Panc1 (cell line): ENCODE measurements at regions not wholly inside any gene's neighbourhood (a gene's known extent, or its start where the extent isn't known, plus 50 kb on each side); places are given as distances from the start of the nearest gene placed in this dataset.

Experiments used
- ATAC-seq: fragments of 200-7000 bp; cut with Tn5 transposase; 2 replicates; pipeline ENCODE4 v1.9.1; 2020; ENCODE audit warnings: mild to moderate bottlenecking, moderate library complexity
- BruUV-seq: library from RNA; stranded (reverse); fragments of 400-500 nt; replicated peaks from 2 replicates; lab custom pipeline; 2021; lab: Mats Ljungman, UMichigan
- CTCF ChIA-PET: fragments of 300-600 bp; sonication (Branson Sonifier 250); formaldehyde crosslinking; loops from one replicate; lab custom pipeline; 2022; ENCODE audit warnings: antibody characterized with exemption; lab: Charles Lee
- POLR2A ChIA-PET: fragments of 300-600 bp; sonication (Branson Sonifier 250); formaldehyde crosslinking; loops from one replicate; lab custom pipeline; 2022; ENCODE audit warnings: antibody characterized with exemption; lab: Charles Lee
- DNase-seq: peaks from one replicate; pipeline ENCODE4 v3.0.0-alpha.2; 2010; ENCODE audit warnings: low read depth, low spot score
- H3K27ac ChIP-seq: 2 replicates; pipeline ENCODE4 v1.5.1; 2011; ENCODE audit warnings: mild to moderate bottlenecking, low read length, inconsistent platforms
- H3K27me3 ChIP-seq: fragments of 200-500 bp; sonication (Bioruptor generic); 2 replicates; pipeline ENCODE4 v1.6.0; 2014; ENCODE audit warnings: low read length, inconsistent platforms; ENCODE audit not compliant: control insufficient read depth, insufficient read depth
- H3K36me3 ChIP-seq: fragments of 200-500 bp; sonication (Bioruptor generic); 2 replicates; pipeline ENCODE4 v1.5.1; 2014; ENCODE audit warnings: inconsistent platforms, mild to moderate bottlenecking, low read length, moderate library complexity; ENCODE audit not compliant: control insufficient read depth, insufficient read depth
- H3K4me1 ChIP-seq: 2 replicates; pipeline ENCODE4 v1.5.1; 2011; ENCODE audit warnings: inconsistent platforms, mild to moderate bottlenecking, low read length, moderate library complexity; ENCODE audit not compliant: control insufficient read depth, insufficient read depth
- H3K4me3 ChIP-seq, 2 experiments: 2 replicates each; pipeline ENCODE4 v1.5.1; 2011 to 2012; ENCODE audit warnings: low read depth in 2 of 2, low read length in 2 of 2, mild to moderate bottlenecking in 2 of 2, inconsistent platforms in 1 of 2, moderate library complexity in 1 of 2
- H3K9me3 ChIP-seq: fragments of 200-500 bp; sonication (Bioruptor generic); 2 replicates; pipeline ENCODE4 v1.5.1; 2014; ENCODE audit warnings: low read depth, mild to moderate bottlenecking, inconsistent platforms, low read length, moderate library complexity; ENCODE audit not compliant: control insufficient read depth, insufficient read depth
- CTCF ChIP-seq: fragments of 450-650 bp; IDR thresholded peaks from 2 replicates; pipeline ENCODE4 v1.5.1; 2017; ENCODE audit warnings: mild to moderate bottlenecking
- POLR2AphosphoS5 ChIP-seq: IDR thresholded peaks from 2 replicates; pipeline ENCODE4 v1.6.1; 2012; ENCODE audit warnings: mild to moderate bottlenecking, low read depth, low read length, moderate library complexity
- REST ChIP-seq, 2 experiments: IDR thresholded peaks; 2 replicates each; pipeline ENCODE4 v1.6.1; 2011 to 2012; ENCODE audit warnings: low read depth in 2 of 2, control low read depth in 1 of 2, low read length in 1 of 2, mild to moderate bottlenecking in 1 of 2, moderate library complexity in 1 of 2; ENCODE audit not compliant: insufficient read depth in 1 of 2
- SIN3A ChIP-seq: IDR thresholded peaks from 2 replicates; pipeline ENCODE4 v1.6.1; 2012; ENCODE audit warnings: low read depth, mild to moderate bottlenecking, low read length, moderate library complexity, borderline replicate concordance; ENCODE audit not compliant: insufficient read depth
- TCF7L2 ChIP-seq: IDR thresholded peaks from 2 replicates; pipeline ENCODE4 v1.6.1; 2011; ENCODE audit warnings: mild to moderate bottlenecking, low read depth, low read length, inconsistent platforms
- in situ Hi-C: cut with HindIII; loops from 2 replicates; pipeline ENCODE4 v1.10.0; 2016; ENCODE audit warnings: low sequenced_read_pairs, low pct_unique_long_range_greater_than_20kb
- intact Hi-C: fragments of 100-400 bp; cut with micrococcal nuclease; formaldehyde crosslinking; loops from one replicate; pipeline ENCODE4 v1.10.0; 2022; ENCODE audit not compliant: unreplicated experiment

DNA sequence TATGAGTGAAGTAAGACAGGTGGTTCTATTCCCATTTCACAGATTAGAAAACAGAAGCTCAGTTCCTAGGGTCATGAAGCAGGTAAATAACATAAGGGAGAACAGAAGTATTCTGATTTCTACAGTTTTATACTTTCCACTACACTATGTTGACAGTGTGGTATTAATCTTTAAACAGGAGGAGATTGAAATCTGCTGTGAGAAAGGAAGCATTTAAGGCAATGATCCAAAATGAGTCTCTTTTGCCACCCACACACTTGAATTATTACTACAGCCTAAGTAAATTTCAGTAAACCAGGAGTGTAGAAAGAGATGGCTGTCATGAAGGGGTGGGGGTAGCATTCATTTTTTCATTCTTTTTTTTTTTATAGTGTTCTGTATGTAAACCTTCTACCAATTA is 893.0 kb downstream of the C4orf33 start:
- intact Hi-C loops, result no loop called here
- no TSS peak for BruUV-seq
- Histone ChIP-seq H3K4me3 (no peak overlapping the region), H3K36me3 (no peaks in the 10 kb centered on the region), H3K27ac (no peak overlapping the region), H3K27me3 (no peaks in the 10 kb centered on the region), H3K9me3 (no peaks in the 10 kb centered on the region), H3K4me1 (no peaks in the 10 kb centered on the region)
- no peak for ATAC-seq
- POLR2A ChIA-PET, result no interaction called here
- no peak for TF ChIP-seq TCF7L2
- no peak for TF ChIP-seq CTCF
- CTCF ChIA-PET, result no interaction called here
- DNase-seq, result no peak
- in situ Hi-C loops, result no loop called here

DNA sequence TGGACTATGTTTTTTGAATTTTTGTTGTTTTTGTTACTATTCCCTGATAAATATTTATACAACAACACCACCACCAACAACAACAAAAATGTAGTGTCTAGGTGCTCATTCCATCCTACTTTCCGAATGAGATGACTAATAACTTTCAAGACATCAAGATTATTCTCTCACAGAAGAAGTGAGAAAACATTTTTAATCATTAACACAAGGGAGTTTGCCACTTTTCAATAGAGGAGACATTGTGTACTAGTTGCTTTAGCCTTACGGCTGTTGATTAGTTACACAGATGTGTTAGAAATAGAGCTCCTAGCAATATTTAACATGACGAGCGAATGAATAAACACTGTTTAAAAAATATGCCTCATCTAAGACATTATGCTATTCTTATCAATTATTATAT is 898.8 kb downstream of the C4orf33 start:
- in situ Hi-C loops (no loop called here), intact Hi-C loops (no loop called here)
- ChIA-PET POLR2A (no interaction called here), CTCF (no interaction called here)
- H3K36me3 ChIP-seq, result no peaks in the 10 kb centered on the region
- H3K27me3 ChIP-seq, result no peaks in the 10 kb centered on the region
- H3K4me1 ChIP-seq, result no peaks in the 10 kb centered on the region
- BruUV-seq, result no TSS peak
- TF ChIP-seq SIN3A (no peak), TCF7L2 (no peak), REST (IDR thresholded peaks at IDR 0.05; ENCODE audit: insufficient read depth in 1 of 2, low read depth in 2 of 2, low read length in 1 of 2) (no peak), POLR2AphosphoS5 (no peak), CTCF (no peak)
- H3K9me3 ChIP-seq, result no peaks in the 10 kb centered on the region
- ATAC-seq, result no peak
- no peak overlapping the region for H3K27ac ChIP-seq
- H3K4me3 ChIP-seq, result no peak overlapping the region
- DNase-seq, result no peak
